ENCODE measurements at regions not wholly inside any gene's neighbourhood (a gene's known extent, or its start where the extent isn't known, plus 50 kb on each side); places are given as distances from the start of the nearest gene placed in this dataset.

- H3K36me3 ChIP-seq (ENCODE audit: insufficient read depth, low read length), result no peaks in the 10 kb centered on the region
- no peaks in the 10 kb centered on the region for H3K9me3 ChIP-seq (ENCODE audit: control insufficient read depth in 1 of 2, insufficient read depth in 1 of 2, low read length in 2 of 2)
- no peak overlapping the region for H3K27ac ChIP-seq (ENCODE audit: low read depth in 1 of 2, low read length in 2 of 2)
- DNase-seq (no peak), ATAC-seq (ENCODE audit: poor library complexity) (no peak)
- Mint-ChIP-seq H3K36me3 (ENCODE audit: low read depth) (no peaks in the 10 kb centered on the region), H3K27ac (no peak overlapping the region), H3K4me1 (ENCODE audit: low read depth) (no peaks in the 10 kb centered on the region), H3K27me3 (no peaks in the 10 kb centered on the region), H3K4me3 (no peak overlapping the region), H3K9me3 (no peaks in the 10 kb centered on the region)
- no peaks in the 10 kb centered on the region for H3K27me3 ChIP-seq (ENCODE audit: control insufficient read depth in 1 of 2, insufficient read depth in 2 of 2, low read length in 2 of 2)
- no peaks in the 10 kb centered on the region for H3K4me1 ChIP-seq (ENCODE audit: insufficient read depth, low read length)
- POLR2A ChIA-PET, result no interaction called here
- intact Hi-C loops (cut with DNase I, micrococcal nuclease), result no loop called here
- no peak overlapping the region for H3K4me3 ChIP-seq (ENCODE audit: low read length)
- TF ChIP-seq, protein P1, sequence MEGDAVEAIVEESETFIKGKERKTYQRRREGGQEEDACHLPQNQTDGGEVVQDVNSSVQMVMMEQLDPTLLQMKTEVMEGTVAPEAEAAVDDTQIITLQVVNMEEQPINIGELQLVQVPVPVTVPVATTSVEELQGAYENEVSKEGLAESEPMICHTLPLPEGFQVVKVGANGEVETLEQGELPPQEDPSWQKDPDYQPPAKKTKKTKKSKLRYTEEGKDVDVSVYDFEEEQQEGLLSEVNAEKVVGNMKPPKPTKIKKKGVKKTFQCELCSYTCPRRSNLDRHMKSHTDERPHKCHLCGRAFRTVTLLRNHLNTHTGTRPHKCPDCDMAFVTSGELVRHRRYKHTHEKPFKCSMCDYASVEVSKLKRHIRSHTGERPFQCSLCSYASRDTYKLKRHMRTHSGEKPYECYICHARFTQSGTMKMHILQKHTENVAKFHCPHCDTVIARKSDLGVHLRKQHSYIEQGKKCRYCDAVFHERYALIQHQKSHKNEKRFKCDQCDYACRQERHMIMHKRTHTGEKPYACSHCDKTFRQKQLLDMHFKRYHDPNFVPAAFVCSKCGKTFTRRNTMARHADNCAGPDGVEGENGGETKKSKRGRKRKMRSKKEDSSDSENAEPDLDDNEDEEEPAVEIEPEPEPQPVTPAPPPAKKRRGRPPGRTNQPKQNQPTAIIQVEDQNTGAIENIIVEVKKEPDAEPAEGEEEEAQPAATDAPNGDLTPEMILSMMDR (IDR thresholded peaks at IDR 0.05), result no peak
- CTCF ChIA-PET, result no interaction called here
Observed at GRCh38 chr13:44760434-44760833, 184.3 kb upstream of the TSC22D1 start.

DNA sequence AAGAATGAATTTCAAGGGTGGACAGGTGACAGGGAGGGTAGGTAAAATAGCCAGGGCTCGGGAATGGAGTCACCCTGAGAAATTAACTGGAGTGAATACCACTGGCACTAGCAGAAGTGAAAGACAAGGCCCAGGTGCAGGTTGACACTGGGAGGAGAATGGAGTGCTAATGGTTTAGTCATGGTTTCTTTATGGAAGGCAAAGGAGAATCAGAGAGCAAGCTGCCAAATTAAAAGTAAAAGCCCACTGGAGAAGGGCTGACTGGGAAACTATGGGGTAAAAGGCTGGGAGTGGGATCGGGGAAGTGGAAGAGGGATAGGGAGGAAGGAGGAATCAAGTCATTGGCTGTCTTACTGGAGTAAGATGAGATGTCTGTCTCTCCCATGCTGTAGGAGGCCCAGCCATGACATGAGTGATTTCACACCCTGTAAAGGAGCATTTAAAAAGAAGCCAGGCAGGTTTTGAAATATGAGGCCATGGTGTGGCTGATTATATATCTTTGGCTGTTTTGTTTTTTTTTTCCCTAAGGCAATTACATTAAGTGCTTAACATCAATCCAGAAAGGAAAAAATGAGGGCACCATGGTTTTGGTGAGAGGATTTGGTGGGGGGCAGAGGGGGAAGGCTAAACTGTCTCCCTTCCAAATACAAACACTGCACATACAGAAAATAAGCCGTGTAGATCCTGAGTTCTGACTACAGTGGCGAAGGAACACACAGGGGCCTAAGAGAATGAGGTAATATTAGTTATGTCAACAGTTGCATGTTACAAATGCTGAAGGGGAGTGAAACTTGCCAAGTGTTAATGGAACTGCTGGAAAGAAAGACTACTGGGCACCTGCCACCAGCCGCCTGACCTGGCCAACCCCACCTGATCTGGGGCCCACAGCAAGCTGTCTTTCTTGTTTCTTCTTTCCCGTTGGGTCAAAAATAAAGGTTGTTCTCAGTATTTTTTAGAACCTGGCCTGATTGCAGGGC, 183.5 kb upstream of the TSC22D1 start:
- intact Hi-C loops (cut with DNase I, micrococcal nuclease), result no loop called here
- Histone ChIP-seq H3K36me3 (ENCODE audit: insufficient read depth, low read length) (no peaks in the 10 kb centered on the region), H3K4me1 (ENCODE audit: insufficient read depth, low read length) (no peaks in the 10 kb centered on the region), H3K27ac (ENCODE audit: low read depth in 1 of 2, low read length in 2 of 2) (no peak overlapping the region), H3K4me3 (ENCODE audit: low read length) (no peak overlapping the region), H3K27me3 (ENCODE audit: control insufficient read depth in 1 of 2, insufficient read depth in 2 of 2, low read length in 2 of 2) (no peaks in the 10 kb centered on the region), H3K9me3 (ENCODE audit: control insufficient read depth in 1 of 2, insufficient read depth in 1 of 2, low read length in 2 of 2) (no peaks in the 10 kb centered on the region)
- ChIA-PET CTCF (no interaction called here), POLR2A (no interaction called here)
- ATAC-seq (ENCODE audit: poor library complexity) (no peak), DNase-seq (no peak)
- H3K36me3 Mint-ChIP-seq (ENCODE audit: low read depth), result no peaks in the 10 kb centered on the region
- H3K27me3 Mint-ChIP-seq, result no peaks in the 10 kb centered on the region
- no peak overlapping the region for H3K27ac Mint-ChIP-seq
- no peaks in the 10 kb centered on the region for H3K9me3 Mint-ChIP-seq
- no peak overlapping the region for H3K4me3 Mint-ChIP-seq
- no peaks in the 10 kb centered on the region for H3K4me1 Mint-ChIP-seq (ENCODE audit: low read depth)
- TF ChIP-seq, protein P1 (IDR thresholded peaks at IDR 0.05), result no peak

GRCh38 chr13:44758630-44759383, 182.7 kb upstream of the TSC22D1 start:
- Histone ChIP-seq H3K9me3 (ENCODE audit: control insufficient read depth in 1 of 2, insufficient read depth in 1 of 2, low read length in 2 of 2) (no peaks in the 10 kb centered on the region), H3K27me3 (ENCODE audit: control insufficient read depth in 1 of 2, insufficient read depth in 2 of 2, low read length in 2 of 2) (no peaks in the 10 kb centered on the region), H3K4me1 (ENCODE audit: insufficient read depth, low read length) (no peaks in the 10 kb centered on the region), H3K36me3 (ENCODE audit: insufficient read depth, low read length) (no peaks in the 10 kb centered on the region), H3K27ac (ENCODE audit: low read depth in 1 of 2, low read length in 2 of 2) (no peak overlapping the region), H3K4me3 (ENCODE audit: low read length) (no peak overlapping the region)
- intact Hi-C loops (cut with DNase I, micrococcal nuclease), result no loop called here
- H3K36me3 Mint-ChIP-seq (ENCODE audit: low read depth), result no peaks in the 10 kb centered on the region
- POLR2A ChIA-PET, result no interaction called here
- H3K4me1 Mint-ChIP-seq (ENCODE audit: low read depth), result no peaks in the 10 kb centered on the region
- no peak for DNase-seq
- H3K27ac Mint-ChIP-seq, result no peak overlapping the region
- ATAC-seq (ENCODE audit: poor library complexity), result no peak
- no peak overlapping the region for H3K4me3 Mint-ChIP-seq
- H3K27me3 Mint-ChIP-seq, result no peaks in the 10 kb centered on the region
- TF ChIP-seq, protein P1 (IDR thresholded peaks at IDR 0.05), result no peak
- CTCF ChIA-PET, result no interaction called here
- H3K9me3 Mint-ChIP-seq, result no peaks in the 10 kb centered on the region

Measured in CD4-positive, alpha-beta T cell (primary cell).